ENCODE measurements at regions not wholly inside any gene's neighbourhood (a gene's known extent, or its start where the extent isn't known, plus 50 kb on each side); places are given as distances from the start of the nearest gene placed in this dataset.

DNA sequence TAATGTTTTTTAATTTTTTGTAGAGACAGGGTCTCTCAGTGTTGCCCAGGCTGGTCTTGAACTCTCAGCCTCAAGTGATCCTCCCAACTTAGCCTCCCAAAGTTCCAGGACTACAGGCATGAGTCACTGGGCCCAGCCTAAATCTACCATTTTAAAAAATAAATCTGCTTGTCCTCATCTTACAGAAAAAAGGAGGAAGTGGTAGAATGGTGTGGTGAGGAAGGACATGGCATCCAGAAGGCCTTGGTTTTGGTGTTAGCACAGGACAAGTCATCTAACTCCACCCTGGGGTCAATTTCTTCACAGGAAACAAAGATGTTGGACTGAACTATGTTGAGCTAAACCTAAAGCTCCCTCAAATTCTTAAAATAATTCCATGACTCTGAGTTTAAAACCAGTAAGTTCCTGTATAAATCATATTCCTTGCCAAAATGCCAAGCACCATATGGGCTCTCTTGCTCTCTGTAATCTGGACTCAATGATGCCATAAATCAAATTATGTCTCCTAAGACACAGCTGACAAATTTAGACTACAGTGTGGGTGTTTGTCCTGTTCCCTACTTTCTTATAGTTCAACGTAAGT, 253.9 kb upstream of the NOCT start:
- H3K36me3 Mint-ChIP-seq (ENCODE audit: low read depth), result no peaks in the 10 kb centered on the region
- H3K9me3 Mint-ChIP-seq, result no peaks in the 10 kb centered on the region
- POLR2A ChIA-PET, result no interaction called here
- no peaks in the 10 kb centered on the region for H3K27me3 Mint-ChIP-seq
- H3K4me3 Mint-ChIP-seq, result no peak overlapping the region
- TF ChIP-seq, protein P1, sequence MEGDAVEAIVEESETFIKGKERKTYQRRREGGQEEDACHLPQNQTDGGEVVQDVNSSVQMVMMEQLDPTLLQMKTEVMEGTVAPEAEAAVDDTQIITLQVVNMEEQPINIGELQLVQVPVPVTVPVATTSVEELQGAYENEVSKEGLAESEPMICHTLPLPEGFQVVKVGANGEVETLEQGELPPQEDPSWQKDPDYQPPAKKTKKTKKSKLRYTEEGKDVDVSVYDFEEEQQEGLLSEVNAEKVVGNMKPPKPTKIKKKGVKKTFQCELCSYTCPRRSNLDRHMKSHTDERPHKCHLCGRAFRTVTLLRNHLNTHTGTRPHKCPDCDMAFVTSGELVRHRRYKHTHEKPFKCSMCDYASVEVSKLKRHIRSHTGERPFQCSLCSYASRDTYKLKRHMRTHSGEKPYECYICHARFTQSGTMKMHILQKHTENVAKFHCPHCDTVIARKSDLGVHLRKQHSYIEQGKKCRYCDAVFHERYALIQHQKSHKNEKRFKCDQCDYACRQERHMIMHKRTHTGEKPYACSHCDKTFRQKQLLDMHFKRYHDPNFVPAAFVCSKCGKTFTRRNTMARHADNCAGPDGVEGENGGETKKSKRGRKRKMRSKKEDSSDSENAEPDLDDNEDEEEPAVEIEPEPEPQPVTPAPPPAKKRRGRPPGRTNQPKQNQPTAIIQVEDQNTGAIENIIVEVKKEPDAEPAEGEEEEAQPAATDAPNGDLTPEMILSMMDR (IDR thresholded peaks at IDR 0.05), result no peak
- DNase-seq (no peak), ATAC-seq (ENCODE audit: low read depth) (no peak)
- intact Hi-C loops (cut with micrococcal nuclease), result no loop called here
- CTCF ChIA-PET, result no interaction called here
- no peaks in the 10 kb centered on the region for H3K4me1 Mint-ChIP-seq
- no peak overlapping the region for H3K27ac Mint-ChIP-seq

GRCh38 chr4:138759554-138759902, 256.1 kb upstream of the NOCT start:
- intact Hi-C loops (cut with micrococcal nuclease), result no loop called here
- TF ChIP-seq, protein P1 (IDR thresholded peaks at IDR 0.05), result no peak
- ChIA-PET CTCF (no interaction called here), POLR2A (no interaction called here)
- no peaks in the 10 kb centered on the region for H3K9me3 Mint-ChIP-seq
- H3K27ac Mint-ChIP-seq, result no peak overlapping the region
- DNase-seq, result no peak
- no peak for ATAC-seq (ENCODE audit: low read depth)
- no peaks in the 10 kb centered on the region for H3K4me1 Mint-ChIP-seq
- peaks cover 4% of the 10 kb centered on the region for H3K27me3 Mint-ChIP-seq
- no peak overlapping the region for H3K4me3 Mint-ChIP-seq
- no peaks in the 10 kb centered on the region for H3K36me3 Mint-ChIP-seq (ENCODE audit: low read depth)

DNA sequence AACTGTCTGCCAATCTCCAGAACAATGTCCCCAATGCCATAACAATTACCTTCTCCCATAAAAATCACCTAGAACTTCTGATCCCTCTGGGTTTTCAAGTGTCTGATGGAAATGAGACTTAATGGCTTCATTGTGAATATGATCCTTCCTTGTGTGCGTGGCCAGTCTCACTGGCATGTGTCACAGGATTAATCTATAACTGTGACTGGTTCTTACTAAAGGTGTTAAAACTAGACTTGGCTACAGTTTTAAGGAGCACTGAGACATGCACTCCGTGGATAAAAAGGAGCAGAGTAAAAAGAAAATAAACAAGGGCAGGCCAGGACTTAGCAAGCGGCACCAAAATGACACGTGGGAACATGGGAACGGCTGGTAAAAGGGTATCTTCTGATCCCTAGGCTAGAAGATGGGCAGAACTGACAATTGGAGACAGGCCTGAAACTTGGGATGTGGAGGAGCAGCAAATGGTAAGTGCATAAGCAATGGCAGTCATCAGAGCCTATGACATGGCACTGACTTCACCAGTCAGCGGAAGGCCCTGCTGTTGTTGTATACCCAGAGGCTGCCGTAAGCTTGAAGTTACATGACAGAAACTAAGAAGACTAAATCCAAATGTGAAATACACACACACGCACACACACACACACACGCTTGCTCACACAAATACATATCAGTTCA, 256.6 kb upstream of the NOCT start:
- ATAC-seq (ENCODE audit: low read depth), result no peak
- POLR2A ChIA-PET, result no interaction called here
- peaks cover 4% of the 10 kb centered on the region for H3K27me3 Mint-ChIP-seq

GRCh38 chr4:138758196-138758595, 257.4 kb upstream of the NOCT start:
- no peak overlapping the region for H3K4me3 Mint-ChIP-seq
- DNase-seq (no peak), ATAC-seq (ENCODE audit: low read depth) (no peak)
- POLR2A ChIA-PET, result no interaction called here
- no peaks in the 10 kb centered on the region for H3K36me3 Mint-ChIP-seq (ENCODE audit: low read depth)
- no peaks in the 10 kb centered on the region for H3K4me1 Mint-ChIP-seq
- TF ChIP-seq, protein P1 (IDR thresholded peaks at IDR 0.05), result no peak
- CTCF ChIA-PET, result no interaction called here
- no peak overlapping the region for H3K27ac Mint-ChIP-seq
- H3K27me3 Mint-ChIP-seq, result peaks cover 4% of the 10 kb centered on the region
- H3K9me3 Mint-ChIP-seq, result peaks cover 8% of the 10 kb centered on the region
- intact Hi-C loops (cut with micrococcal nuclease), result no loop called here

More for the DNA sequence above, 256.6 kb upstream of the NOCT start:
- Mint-ChIP-seq H3K4me3 (no peak overlapping the region), H3K9me3 (no peaks in the 10 kb centered on the region), H3K36me3 (ENCODE audit: low read depth) (no peaks in the 10 kb centered on the region), H3K4me1 (no peaks in the 10 kb centered on the region), H3K27ac (no peak overlapping the region)
- CTCF ChIA-PET, result no interaction called here
- DNase-seq, result no peak
- intact Hi-C loops (cut with micrococcal nuclease), result no loop called here
- TF ChIP-seq, protein P1 (IDR thresholded peaks at IDR 0.05), result no peak

DNA sequence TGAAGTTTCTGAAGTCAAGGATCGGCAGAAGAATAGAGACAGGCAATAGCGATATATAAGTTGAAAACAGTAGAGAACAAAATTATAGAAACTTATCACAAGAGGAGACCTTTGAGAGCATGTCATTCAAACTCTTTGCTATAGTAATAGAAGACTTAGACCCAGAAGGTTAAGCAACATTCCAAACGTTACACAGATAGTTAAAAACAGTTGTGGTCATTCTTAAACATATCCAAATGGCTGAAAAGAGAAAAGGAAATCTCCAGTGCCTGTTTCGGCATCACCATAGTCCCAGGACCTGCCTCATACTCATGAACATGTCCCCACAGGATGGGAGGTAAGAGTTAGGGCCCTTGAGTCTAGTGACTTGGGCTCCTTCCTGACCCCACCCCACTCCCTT, 258.1 kb upstream of the NOCT start:
- Mint-ChIP-seq H3K4me3 (no peak overlapping the region), H3K4me1 (no peaks in the 10 kb centered on the region), H3K27me3 (peaks cover 4% of the 10 kb centered on the region), H3K36me3 (ENCODE audit: low read depth) (no peaks in the 10 kb centered on the region), H3K27ac (no peak overlapping the region), H3K9me3 (peaks cover 10% of the 10 kb centered on the region)
- ATAC-seq (ENCODE audit: low read depth), result no peak
- ChIA-PET CTCF (no interaction called here), POLR2A (no interaction called here)
- intact Hi-C loops (cut with micrococcal nuclease), result no loop called here
- TF ChIP-seq, protein P1 (IDR thresholded peaks at IDR 0.05), result no peak
- no peak for DNase-seq

All from activated B cell treated with CpG ODN at 0.5 μM for 24 hours (primary cell).